ENCODE measurements at regions not wholly inside any gene's neighbourhood (a gene's known extent, or its start where the extent isn't known, plus 50 kb on each side); places are given as distances from the start of the nearest gene placed in this dataset.

- TF ChIP-seq EZH2phosphoT487 (IDR thresholded peaks at IDR 0.05; ENCODE audit: low read length) (no peak), EZH2 (optimal IDR thresholded peaks at IDR 0.05; ENCODE audit: low read depth, low read length) (no peak), CTCF (IDR thresholded peaks at IDR 0.05; ENCODE audit: low read length) (no peak)
Observed at GRCh38 chr10:46169736-46170135, 117.1 kb upstream of the ANTXRL start.

DNA sequence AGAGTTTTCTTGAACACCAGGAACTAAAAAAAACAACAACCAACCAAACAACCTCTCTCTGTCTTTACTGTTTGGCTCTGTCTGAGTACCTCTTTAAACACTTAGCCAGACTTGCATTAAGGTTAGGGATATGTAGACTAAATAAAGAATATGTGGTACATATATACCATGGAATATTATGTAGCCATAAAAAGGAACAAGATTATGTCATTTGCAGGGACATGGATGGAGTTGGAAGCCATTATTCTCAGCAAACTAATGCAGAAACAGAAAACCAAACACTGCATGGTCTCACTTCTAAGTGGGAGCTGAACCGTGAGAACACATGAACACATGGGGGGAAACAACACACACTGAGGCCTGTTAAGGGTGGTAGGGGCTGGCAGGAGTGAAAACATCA, 116.0 kb upstream of the ANTXRL start:
- no peak for DNase-seq
- Histone ChIP-seq H3K9me3 (replicated peaks; ENCODE audit: insufficient read depth, low read length) (no peaks in the 10 kb centered on the region), H3K27ac (ENCODE audit: low read length) (no peak overlapping the region), H3K36me3 (replicated peaks; ENCODE audit: insufficient read depth, low read length) (no peaks in the 10 kb centered on the region), H3K27me3 (replicated peaks; ENCODE audit: insufficient read depth, low read length) (no peaks in the 10 kb centered on the region), H3K4me3 (ENCODE audit: low read length) (no peak overlapping the region), H3K9me2 (replicated peaks; ENCODE audit: insufficient read depth, low read length) (no peaks in the 10 kb centered on the region), H3K4me2 (ENCODE audit: low read depth, low read length) (no peak overlapping the region), H3K9ac (ENCODE audit: low read length) (no peak overlapping the region), H4K20me1 (ENCODE audit: insufficient read depth, low read length) (no peaks in the 10 kb centered on the region), H3K4me1 (ENCODE audit: low read length) (no peaks in the 10 kb centered on the region), H3K79me2 (ENCODE audit: low read length) (no peaks in the 10 kb centered on the region), H3F3A (ENCODE audit: insufficient read depth, low read length) (no peaks in the 10 kb centered on the region), H2AFZ (ENCODE audit: low read length) (no peak overlapping the region)
- no peak for TF ChIP-seq CTCF (IDR thresholded peaks at IDR 0.05; ENCODE audit: low read length)
- TF ChIP-seq EZH2phosphoT487 (IDR thresholded peaks at IDR 0.05; ENCODE audit: low read length) = no peak
- TF ChIP-seq EZH2 (optimal IDR thresholded peaks at IDR 0.05; ENCODE audit: low read depth, low read length) = no peak

More at GRCh38 chr10:46169736-46170135, 117.1 kb upstream of the ANTXRL start:
- no peak for DNase-seq
- no peaks in the 10 kb centered on the region for H3K79me2 ChIP-seq (ENCODE audit: low read length)
- H3K27ac ChIP-seq (ENCODE audit: low read length) = no peak overlapping the region
- no peak overlapping the region for H2AFZ ChIP-seq (ENCODE audit: low read length)
- no peak overlapping the region for H3K4me3 ChIP-seq (ENCODE audit: low read length)
- no peaks in the 10 kb centered on the region for H3K9me2 ChIP-seq (replicated peaks; ENCODE audit: insufficient read depth, low read length)
- no peaks in the 10 kb centered on the region for H3K36me3 ChIP-seq (replicated peaks; ENCODE audit: insufficient read depth, low read length)
- no peaks in the 10 kb centered on the region for H4K20me1 ChIP-seq (ENCODE audit: insufficient read depth, low read length)
- H3K27me3 ChIP-seq (replicated peaks; ENCODE audit: insufficient read depth, low read length) = no peaks in the 10 kb centered on the region
- H3K9me3 ChIP-seq (replicated peaks; ENCODE audit: insufficient read depth, low read length) = no peaks in the 10 kb centered on the region
- H3K4me2 ChIP-seq (ENCODE audit: low read depth, low read length) = no peak overlapping the region
- no peaks in the 10 kb centered on the region for H3K4me1 ChIP-seq (ENCODE audit: low read length)
- no peak overlapping the region for H3K9ac ChIP-seq (ENCODE audit: low read length)
- H3F3A ChIP-seq (ENCODE audit: insufficient read depth, low read length) = no peaks in the 10 kb centered on the region

DNA sequence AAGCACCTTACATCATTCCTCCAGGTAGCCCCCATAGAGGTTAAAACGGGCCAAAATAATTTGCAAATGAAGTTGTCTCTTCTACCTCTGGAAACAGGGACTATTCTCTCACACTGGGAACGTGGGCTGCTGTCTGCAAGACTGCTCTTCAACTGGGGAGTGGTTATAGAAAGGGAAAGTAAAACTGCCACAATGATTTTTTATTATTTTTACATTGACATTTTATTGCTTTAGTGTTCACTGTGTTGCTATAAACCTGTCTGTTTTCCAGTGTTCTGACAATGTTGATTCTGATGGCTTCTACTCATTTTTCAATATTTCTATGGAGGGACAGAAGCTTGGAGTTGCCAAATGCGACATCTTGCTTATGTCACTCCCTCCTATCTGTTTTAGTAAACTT, 115.1 kb upstream of the ANTXRL start:
- H3F3A ChIP-seq (ENCODE audit: insufficient read depth, low read length) = no peaks in the 10 kb centered on the region
- no peaks in the 10 kb centered on the region for H3K9me2 ChIP-seq (replicated peaks; ENCODE audit: insufficient read depth, low read length)
- H4K20me1 ChIP-seq (ENCODE audit: insufficient read depth, low read length) = no peaks in the 10 kb centered on the region
- no peak overlapping the region for H3K9ac ChIP-seq (ENCODE audit: low read length)
- no peak for DNase-seq
- no peaks in the 10 kb centered on the region for H3K36me3 ChIP-seq (replicated peaks; ENCODE audit: insufficient read depth, low read length)
- H3K27ac ChIP-seq (ENCODE audit: low read length) = no peak overlapping the region
- H3K4me2 ChIP-seq (ENCODE audit: low read depth, low read length) = no peak overlapping the region
- H2AFZ ChIP-seq (ENCODE audit: low read length) = no peak overlapping the region
- H3K79me2 ChIP-seq (ENCODE audit: low read length) = no peaks in the 10 kb centered on the region
- no peak overlapping the region for H3K4me3 ChIP-seq (ENCODE audit: low read length)
- no peaks in the 10 kb centered on the region for H3K4me1 ChIP-seq (ENCODE audit: low read length)
- no peak for TF ChIP-seq CTCF (IDR thresholded peaks at IDR 0.05; ENCODE audit: low read length)
- no peak for TF ChIP-seq EZH2phosphoT487 (IDR thresholded peaks at IDR 0.05; ENCODE audit: low read length)
- no peak for TF ChIP-seq EZH2 (optimal IDR thresholded peaks at IDR 0.05; ENCODE audit: low read depth, low read length)
- H3K9me3 ChIP-seq (replicated peaks; ENCODE audit: insufficient read depth, low read length) = no peaks in the 10 kb centered on the region
- no peaks in the 10 kb centered on the region for H3K27me3 ChIP-seq (replicated peaks; ENCODE audit: insufficient read depth, low read length)
